ENCODE measurements at regions not wholly inside any gene's neighbourhood (a gene's known extent, or its start where the extent isn't known, plus 50 kb on each side); places are given as distances from the start of the nearest gene placed in this dataset.

GRCh38 chr11:96755752-96756151, 365.9 kb downstream of the JRKL start:
- no peaks in the 10 kb centered on the region for H3K4me1 ChIP-seq
- H3K4me3 ChIP-seq (replicated peaks in 1 of 3), result no peak overlapping the region
- no peaks in the 10 kb centered on the region for H3K9me3 ChIP-seq
- no peaks in the 10 kb centered on the region for H3K36me3 ChIP-seq
- DNase-seq, result no peak
- no peaks in the 10 kb centered on the region for H3K27me3 ChIP-seq
- intact Hi-C loops (cut with DNase I), result no loop called here
- 83 to 94% methylated on average over 4 to 8 of the region's 8 CpGs for WGBS, 2 donors
- no peak for TF ChIP-seq POLR2A (IDR thresholded peaks at IDR 0.05)
- no peak for TF ChIP-seq CTCF (IDR thresholded peaks at IDR 0.05)
- H3K27ac ChIP-seq, result no peak overlapping the region

GRCh38 chr11:96758957-96759356, 369.1 kb downstream of the JRKL start:
- TF ChIP-seq CTCF (IDR thresholded peaks at IDR 0.05) (no peak), POLR2A (IDR thresholded peaks at IDR 0.05) (no peak)
- Histone ChIP-seq H3K27ac (no peak overlapping the region), H3K36me3 (no peaks in the 10 kb centered on the region), H3K9me3 (no peaks in the 10 kb centered on the region), H3K27me3 (no peaks in the 10 kb centered on the region), H3K4me1 (no peaks in the 10 kb centered on the region), H3K4me3 (replicated peaks in 1 of 3) (no peak overlapping the region)
- WGBS, 2 donors, result 37 to 44% methylated on average over 1 of the region's 1 CpG
- DNase-seq, result no peak
- intact Hi-C loops (cut with DNase I), result no loop called here

- 91 to 94% methylated on average over 2 of the region's 2 CpGs for WGBS, 2 donors
- Histone ChIP-seq H3K27me3 (no peaks in the 10 kb centered on the region), H3K4me3 (replicated peaks in 1 of 3) (no peak overlapping the region), H3K27ac (no peak overlapping the region), H3K9me3 (no peaks in the 10 kb centered on the region), H3K4me1 (no peaks in the 10 kb centered on the region), H3K36me3 (no peaks in the 10 kb centered on the region)
- TF ChIP-seq POLR2A (IDR thresholded peaks at IDR 0.05) (no peak), CTCF (IDR thresholded peaks at IDR 0.05) (no peak)
- intact Hi-C loops (cut with DNase I), result no loop called here
- DNase-seq, result no peak
These were observed 370.5 kb downstream of the JRKL start for GRCh38 chr11:96760306-96760705.

GRCh38 chr11:96760815-96761214, 371.0 kb downstream of the JRKL start:
- H3K27me3 ChIP-seq, result no peaks in the 10 kb centered on the region
- no peak overlapping the region for H3K27ac ChIP-seq
- intact Hi-C loops (cut with DNase I), result no loop called here
- no peaks in the 10 kb centered on the region for H3K36me3 ChIP-seq
- no peak overlapping the region for H3K4me3 ChIP-seq (replicated peaks in 1 of 3)
- no peak for DNase-seq
- no peaks in the 10 kb centered on the region for H3K9me3 ChIP-seq
- TF ChIP-seq CTCF (IDR thresholded peaks at IDR 0.05), result no peak
- TF ChIP-seq POLR2A (IDR thresholded peaks at IDR 0.05), result no peak
- no peaks in the 10 kb centered on the region for H3K4me1 ChIP-seq

- H3K4me3 ChIP-seq (replicated peaks in 1 of 3), result no peak overlapping the region
- no peaks in the 10 kb centered on the region for H3K9me3 ChIP-seq
- intact Hi-C loops (cut with DNase I), result no loop called here
- H3K27ac ChIP-seq, result no peak overlapping the region
- no peak for TF ChIP-seq POLR2A (IDR thresholded peaks at IDR 0.05)
- no peak for TF ChIP-seq CTCF (IDR thresholded peaks at IDR 0.05)
- H3K27me3 ChIP-seq, result no peaks in the 10 kb centered on the region
- H3K4me1 ChIP-seq, result no peaks in the 10 kb centered on the region
- DNase-seq, result no peak
- H3K36me3 ChIP-seq, result no peaks in the 10 kb centered on the region
- 90 to 93% methylated on average over 1 of the region's 1 CpG for WGBS, 2 donors
These were observed 371.6 kb downstream of the JRKL start for GRCh38 chr11:96761451-96761850.
